NCI-H345 (cell line): ENCODE measurements at regions not wholly inside any gene's neighbourhood (a gene's known extent, or its start where the extent isn't known, plus 50 kb on each side); places are given as distances from the start of the nearest gene placed in this dataset.

Experiments
- DNase-seq: peaks from one replicate; lab custom pipeline; 2025; lab: John Stamatoyannopoulos, UW

DNA sequence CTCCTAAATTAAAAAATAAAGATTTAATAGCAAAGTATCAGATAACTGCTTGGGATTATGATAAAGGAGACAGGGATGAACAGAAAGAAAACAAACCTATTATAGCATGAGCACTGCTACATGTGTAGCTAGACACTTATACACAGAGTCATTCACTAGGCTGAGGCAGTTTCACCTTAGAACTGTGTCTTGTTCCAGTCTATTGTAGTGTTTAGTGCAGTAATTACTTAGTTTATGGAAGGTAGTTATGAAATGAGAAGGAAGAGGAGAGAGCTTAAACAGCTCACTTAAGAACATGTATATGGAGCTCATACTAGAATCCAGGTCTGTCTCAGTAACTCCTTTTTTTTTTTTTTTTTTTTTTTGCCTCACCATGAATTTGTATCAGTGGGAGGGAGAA lies 441.4 kb downstream of the PDCD6IP start:
- DNase-seq: no peak

- no peak for DNase-seq
Observed at GRCh38 chr3:34247401-34247800, 449.0 kb downstream of the PDCD6IP start.

- no peak for DNase-seq
Observed at GRCh38 chr3:34248352-34248751, 449.9 kb downstream of the PDCD6IP start.

GRCh38 chr3:34254285-34254684 lies 455.9 kb downstream of the PDCD6IP start:
- no peak for DNase-seq

GRCh38 chr3:34256021-34256420 lies 457.6 kb downstream of the PDCD6IP start:
- DNase-seq: peak; percentile 87

DNA sequence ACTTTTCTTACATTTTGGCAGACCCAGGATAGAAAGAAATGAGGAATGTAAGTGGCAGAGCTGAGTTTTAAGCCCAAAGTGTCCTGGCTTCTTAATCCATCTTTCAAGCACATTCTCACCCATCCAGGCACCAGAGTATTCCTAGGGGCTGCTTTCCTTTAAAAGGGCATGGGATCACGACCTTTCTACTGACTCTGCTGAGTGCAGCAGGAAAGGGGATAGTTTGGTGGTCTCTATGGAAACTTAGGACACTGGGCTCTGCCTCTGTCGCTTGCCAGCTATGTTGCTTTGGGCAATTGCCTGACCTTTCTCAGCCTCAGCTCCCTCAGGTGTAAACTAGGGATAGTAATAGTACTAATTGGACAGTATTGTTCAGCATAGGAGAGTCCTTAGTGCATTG lies 458.4 kb downstream of the PDCD6IP start:
- no peak for DNase-seq

DNA sequence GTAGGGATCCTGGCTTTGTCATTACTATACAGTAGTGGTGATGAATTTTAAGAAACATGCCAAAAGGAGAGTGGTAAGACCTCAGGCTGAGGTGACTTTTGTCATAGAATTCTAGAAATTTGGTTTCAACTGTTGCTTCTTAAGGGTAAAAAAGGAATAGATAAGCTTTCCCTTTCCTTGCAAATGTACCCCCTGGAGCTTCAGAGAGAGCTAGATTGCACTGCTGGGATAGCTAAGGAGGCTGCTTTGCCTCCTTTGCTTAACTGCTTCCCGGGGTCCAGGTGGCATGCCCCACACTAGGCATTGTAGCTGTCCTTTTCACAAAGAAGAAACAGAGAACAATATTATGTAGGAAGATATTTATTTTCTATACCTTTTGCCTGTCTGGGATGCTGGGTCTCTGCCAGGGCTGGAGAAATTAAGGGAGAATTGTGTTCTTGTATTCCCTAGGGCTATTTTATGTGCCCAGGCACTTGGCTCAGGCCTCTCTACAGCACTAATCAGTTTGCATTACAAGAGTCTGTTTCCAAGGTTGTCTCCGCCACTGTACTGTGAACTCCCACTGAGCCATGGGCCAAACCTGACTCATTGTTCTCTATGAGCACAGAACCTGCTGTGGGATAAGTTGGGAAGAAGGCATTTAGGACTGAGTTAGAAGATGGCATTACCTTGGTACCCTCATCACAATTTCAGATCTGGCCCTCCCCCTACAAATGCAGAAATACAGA lies 460.0 kb downstream of the PDCD6IP start:
- DNase-seq: peak; percentile 75

GRCh38 chr3:34260271-34261000 lies 462.0 kb downstream of the PDCD6IP start:
- DNase-seq: peak; percentile 20

DNA sequence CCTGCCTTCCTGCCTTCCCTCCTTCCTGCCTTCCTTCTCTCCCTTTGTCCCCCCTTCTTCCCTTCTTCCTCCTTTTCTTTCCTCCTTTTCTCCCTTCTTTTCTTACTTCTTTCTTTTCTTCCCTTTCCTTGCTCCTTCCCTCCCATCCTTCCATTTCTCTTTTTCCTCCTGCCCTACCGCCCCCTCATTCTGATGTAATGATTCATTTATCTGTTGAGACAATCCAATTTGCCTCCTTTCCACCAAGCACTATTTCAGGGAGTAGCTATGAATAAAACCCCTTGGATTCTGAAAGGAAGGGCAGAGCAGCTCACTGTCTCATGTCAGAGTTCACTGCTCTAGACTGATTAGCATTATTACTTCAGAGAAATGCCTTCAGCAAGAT lies 462.6 kb downstream of the PDCD6IP start:
- no peak for DNase-seq

DNA sequence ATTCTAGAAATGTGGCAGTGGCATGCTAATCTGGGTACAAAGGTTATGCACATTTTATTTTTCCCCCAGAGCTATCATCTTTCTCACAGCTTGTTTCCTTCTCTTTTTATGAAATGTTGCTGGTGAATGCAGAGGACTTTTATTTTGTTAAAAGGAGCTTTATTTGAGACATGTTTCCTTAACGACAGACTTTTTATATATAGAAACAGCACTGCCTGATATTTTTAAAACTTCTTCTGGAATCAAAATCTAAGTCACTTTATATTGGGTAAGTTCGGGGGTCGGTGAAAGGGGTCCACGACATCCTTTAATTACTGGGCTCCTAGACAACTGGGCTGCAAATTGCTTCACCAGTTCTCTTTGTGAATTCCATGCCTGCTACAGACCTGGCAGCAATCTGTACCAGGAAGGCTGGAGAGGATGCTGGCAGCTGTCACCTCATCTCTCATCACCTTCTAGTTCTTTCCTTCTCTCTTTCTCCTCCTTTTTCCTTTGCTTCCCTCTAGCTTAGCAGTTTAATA lies 464.7 kb downstream of the PDCD6IP start:
- DNase-seq: no peak

- DNase-seq: no peak
Observed at GRCh38 chr3:34264337-34265041, 466.1 kb downstream of the PDCD6IP start.

DNA sequence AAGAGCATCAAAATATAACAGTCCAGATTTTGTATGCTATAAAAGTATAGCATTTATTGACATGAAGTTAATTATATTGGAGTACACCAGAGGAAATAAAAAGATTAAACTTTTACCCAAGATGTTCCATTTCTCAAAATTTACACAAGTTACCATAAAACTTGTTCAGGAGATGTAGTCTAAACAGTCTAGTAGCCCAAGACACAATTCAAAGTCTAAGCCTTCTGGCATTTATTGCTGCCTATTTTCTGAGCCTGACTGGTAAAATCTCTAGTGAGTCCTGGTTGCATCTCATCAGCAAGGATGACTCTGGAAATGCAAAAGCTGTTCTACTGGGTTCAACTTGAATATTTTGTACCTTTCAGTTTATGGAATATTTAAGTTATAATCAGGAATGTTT lies 468.7 kb downstream of the PDCD6IP start:
- DNase-seq: no peak

- DNase-seq: no peak
Observed at GRCh38 chr3:34268032-34268709, 469.7 kb downstream of the PDCD6IP start.

- no peak for DNase-seq
Observed at GRCh38 chr3:34275811-34276210, 477.4 kb downstream of the PDCD6IP start.

GRCh38 chr3:34276342-34276741 lies 477.9 kb downstream of the PDCD6IP start:
- no peak for DNase-seq

DNA sequence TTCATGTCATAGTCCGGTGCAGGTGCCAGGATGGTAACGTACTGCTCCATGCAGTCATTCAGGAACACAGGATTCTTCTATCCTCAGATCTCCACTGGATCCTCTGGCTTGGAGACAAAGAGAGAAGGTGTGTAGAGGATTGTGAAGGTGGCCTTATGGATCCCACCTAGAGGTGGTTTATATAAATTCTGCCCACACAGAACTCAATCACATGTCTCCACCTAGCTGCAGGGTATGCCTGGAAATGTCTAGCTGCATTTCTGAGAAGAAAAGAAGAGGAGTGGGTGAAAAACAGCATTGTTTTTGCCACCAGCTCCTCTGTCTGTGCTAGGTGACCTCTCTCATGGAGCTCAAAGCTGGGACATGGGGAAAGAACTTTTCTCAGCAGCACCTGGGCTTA lies 478.7 kb downstream of the PDCD6IP start:
- DNase-seq: no peak

DNA sequence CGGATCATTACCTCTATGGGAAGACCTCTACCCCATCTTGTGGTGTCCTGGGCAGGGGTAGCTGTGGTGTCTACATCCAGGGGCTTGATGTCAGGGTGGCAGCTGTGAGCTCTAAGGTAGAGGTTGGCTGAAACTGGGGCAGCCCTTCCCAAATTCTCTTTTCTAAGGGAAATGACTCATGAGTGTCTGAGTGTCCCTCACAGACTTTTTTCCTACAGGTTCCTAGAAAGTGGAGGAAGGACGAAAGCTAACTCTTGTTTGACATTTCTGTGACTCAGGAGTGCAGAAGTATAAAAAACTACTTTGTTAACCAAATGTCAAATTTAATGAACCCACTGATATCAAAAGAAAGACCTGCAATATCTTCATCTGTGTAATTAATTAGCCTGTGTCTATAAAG lies 481.5 kb downstream of the PDCD6IP start:
- no peak for DNase-seq

- DNase-seq: no peak
Observed at GRCh38 chr3:34283751-34284150, 485.3 kb downstream of the PDCD6IP start.

DNA sequence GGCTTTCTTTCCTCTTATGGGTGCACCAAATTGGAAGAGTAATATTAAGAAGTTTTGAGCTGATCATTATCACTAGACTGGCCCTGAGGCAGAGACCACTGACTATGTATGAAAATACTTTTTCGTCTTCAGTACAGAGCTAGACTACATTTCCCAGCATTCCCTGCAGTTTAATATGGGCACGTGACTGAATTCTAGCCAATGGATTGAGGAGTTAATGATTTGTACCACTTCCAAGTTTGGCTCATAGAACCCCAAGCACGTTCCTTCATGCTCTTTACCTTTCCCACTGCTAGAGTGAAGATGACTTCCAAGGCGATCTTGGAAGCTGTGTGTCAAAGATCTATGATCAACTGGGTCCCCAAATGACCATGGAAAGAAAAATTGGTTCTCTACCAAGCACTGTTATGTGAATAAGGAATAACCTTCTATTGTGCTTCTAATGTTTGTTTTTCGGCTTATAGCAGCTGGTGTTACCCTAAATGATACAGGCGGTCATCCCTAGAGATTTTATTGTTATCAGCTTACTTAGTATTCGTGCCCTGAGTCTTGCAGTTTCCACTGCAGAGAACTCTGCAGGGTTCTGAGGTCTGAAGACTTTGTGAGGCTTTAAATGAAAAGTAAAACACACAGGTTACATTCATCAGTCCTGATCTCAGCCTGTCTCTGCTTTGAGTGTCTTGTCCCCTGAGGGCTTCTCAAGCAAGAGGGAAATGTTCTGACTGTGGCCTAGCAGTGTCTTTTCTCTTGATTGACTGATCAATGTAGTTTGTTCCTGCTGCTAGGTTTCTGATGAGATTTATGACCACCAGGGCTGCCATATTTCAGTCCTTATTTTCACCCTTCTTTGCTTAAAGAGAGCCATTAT lies 486.8 kb downstream of the PDCD6IP start:
- peak; percentile 31 for DNase-seq

DNA sequence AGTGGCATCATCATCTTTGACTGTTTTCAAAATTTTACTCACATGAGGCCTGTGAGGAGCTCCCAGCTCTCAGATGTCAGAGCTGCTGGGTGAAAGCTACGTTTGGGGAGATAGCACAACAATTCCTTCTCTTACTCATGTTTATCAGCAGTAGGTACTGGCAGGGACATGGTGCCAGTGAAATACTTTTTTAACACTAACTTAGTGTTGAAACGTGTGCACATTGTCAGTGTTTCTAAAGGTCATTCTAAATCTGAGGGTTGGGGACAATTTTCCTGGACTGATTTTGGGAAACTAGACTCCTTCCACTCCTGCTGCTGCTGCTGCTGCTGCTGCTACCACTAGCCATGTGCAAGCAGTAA lies 487.4 kb downstream of the PDCD6IP start:
- DNase-seq: no peak

DNA sequence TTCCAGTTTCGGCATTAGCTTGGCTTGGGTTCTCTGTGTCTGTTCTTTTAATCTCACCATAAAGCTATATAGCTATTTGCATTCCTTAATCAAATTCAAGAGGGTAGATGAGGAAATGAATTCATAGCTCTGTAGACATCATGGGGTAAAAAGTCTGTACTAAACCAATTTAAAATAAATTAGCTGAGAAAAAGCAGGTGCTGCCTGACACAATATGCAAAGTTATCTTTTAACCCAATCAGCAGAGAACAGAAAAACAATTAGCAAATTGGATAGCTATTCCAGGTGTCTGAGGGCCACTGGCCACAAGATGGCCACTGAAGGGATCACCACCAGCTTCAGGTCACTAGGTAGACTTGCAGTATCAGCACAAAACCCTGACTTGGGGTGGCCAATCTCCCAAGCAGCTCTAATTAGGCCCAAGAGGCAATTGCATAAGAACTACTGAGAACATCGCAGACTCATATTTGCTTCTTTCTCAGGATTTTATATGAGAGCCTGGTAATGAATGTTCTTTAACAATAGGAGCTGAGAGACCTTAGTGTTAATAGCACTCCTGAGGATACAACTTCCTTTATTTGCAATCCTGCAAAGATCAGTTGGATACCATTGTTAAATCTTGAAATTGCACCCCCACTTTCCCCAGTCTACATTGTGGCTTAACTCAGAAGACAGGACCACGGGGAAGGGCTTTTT lies 494.3 kb downstream of the PDCD6IP start:
- no peak for DNase-seq
